ENCODE measurements at regions not wholly inside any gene's neighbourhood (a gene's known extent, or its start where the extent isn't known, plus 50 kb on each side); places are given as distances from the start of the nearest gene placed in this dataset.

DNA sequence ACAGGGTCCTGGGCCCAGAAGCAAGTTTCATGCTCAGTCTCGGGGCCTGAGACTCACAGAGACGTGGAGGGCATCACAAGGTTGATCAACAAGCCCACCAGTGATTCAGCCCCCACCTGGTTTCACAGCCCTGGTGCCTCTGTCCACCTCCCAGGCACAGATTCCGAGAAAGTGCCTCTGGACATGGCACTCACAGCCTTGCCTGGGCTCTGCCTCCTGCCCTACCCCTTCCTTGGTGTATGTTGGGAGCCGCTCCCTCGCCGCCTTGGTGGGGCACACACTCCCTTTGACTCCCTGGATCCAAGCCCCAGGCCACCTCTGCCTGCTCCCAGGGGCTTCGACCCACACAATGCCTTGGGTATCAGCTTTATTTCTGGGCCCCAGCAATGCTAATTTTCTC lies 200.8 kb upstream of the PPP2R2D start:
- Histone ChIP-seq H3K4me3 (replicated peaks; ENCODE audit: low read depth, low read length) (no peak overlapping the region), H3K27me3 (replicated peaks; ENCODE audit: control insufficient read depth, insufficient read depth, low read length) (no peaks in the 10 kb centered on the region), H3K36me3 (ENCODE audit: control insufficient read depth, insufficient read depth, low read length) (no peaks in the 10 kb centered on the region)
- TF ChIP-seq CTCF (IDR thresholded peaks at IDR 0.05; ENCODE audit: insufficient read depth, low read length, poor library complexity, severe bottlenecking): no peak
- DNase-seq (ENCODE audit: extremely low read depth, insufficient read length): no peak

DNA sequence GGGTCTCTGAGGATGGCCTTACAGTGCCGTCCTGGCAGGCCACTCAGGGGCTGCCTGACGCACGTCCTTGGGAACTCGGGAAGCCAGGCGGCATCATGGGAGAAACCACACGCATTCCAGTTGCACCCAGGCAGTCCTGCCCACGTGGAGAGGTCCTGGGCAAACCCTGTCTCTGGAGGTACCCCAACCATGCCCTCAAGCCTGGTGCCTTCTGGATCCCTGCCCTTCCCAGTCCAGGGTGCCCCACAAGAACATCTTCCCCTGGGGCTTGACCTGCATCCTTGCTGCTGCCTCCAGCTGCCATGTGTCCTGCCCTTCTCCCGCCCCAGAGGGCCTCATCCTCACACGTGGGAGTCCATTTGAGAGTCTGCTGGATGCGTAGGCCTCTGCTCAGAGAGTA lies 200.3 kb upstream of the PPP2R2D start:
- TF ChIP-seq CTCF (IDR thresholded peaks at IDR 0.05; ENCODE audit: insufficient read depth, low read length, poor library complexity, severe bottlenecking): no peak
- no peak overlapping the region for H3K4me3 ChIP-seq (replicated peaks; ENCODE audit: low read depth, low read length)
- H3K27me3 ChIP-seq (replicated peaks; ENCODE audit: control insufficient read depth, insufficient read depth, low read length): no peaks in the 10 kb centered on the region
- H3K36me3 ChIP-seq (ENCODE audit: control insufficient read depth, insufficient read depth, low read length): no peaks in the 10 kb centered on the region
- DNase-seq (ENCODE audit: extremely low read depth, insufficient read length): no peak

- TF ChIP-seq CTCF (IDR thresholded peaks at IDR 0.05; ENCODE audit: insufficient read depth, low read length, poor library complexity, severe bottlenecking): no peak
- DNase-seq (ENCODE audit: extremely low read depth, insufficient read length): no peak
- Histone ChIP-seq H3K27me3 (replicated peaks; ENCODE audit: control insufficient read depth, insufficient read depth, low read length) (no peaks in the 10 kb centered on the region), H3K4me3 (replicated peaks; ENCODE audit: low read depth, low read length) (no peak overlapping the region), H3K36me3 (ENCODE audit: control insufficient read depth, insufficient read depth, low read length) (no peaks in the 10 kb centered on the region)
These were observed 199.5 kb upstream of the PPP2R2D start for GRCh38 chr10:131701131-131701947.

DNA sequence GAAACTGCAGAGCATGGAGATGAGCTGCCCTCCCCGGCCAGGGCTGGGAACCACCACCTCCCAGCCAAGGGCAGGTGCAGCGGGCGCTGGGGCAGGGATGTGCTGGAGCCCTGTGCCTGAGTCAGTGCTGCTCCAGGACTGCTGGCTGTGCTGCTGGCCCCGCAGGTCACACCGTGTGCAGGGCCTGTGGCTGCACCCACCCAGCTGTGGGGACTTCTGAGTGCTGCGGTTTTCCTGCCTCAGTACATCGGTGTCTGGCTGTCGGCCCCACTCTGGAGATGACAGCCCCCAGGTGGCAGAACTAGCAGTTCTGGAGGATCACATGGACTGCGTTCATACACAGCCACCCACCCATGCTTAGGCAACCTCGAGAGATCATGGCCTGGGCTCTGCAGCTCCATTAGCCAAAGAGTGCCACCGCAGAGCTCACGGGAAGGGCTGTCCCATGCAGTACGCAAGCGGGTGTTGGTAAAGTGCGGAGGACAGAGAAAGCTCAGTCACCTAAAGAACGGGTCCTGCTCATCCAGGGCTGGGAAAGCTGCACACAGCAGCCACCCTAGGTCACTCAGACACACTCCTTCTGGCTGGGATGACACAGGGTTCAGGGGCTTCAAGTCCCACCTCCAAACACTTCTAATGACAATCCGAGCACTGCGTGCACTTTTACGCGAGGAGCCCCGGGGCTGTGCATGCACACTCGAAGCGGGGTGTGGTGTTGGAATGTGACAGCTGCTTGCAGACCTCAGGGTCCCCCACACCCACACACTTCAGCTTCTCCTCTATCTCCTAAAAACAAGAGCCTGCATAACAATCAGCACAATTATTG lies 198.1 kb upstream of the PPP2R2D start:
- no peaks in the 10 kb centered on the region for H3K36me3 ChIP-seq (ENCODE audit: control insufficient read depth, insufficient read depth, low read length)
- TF ChIP-seq CTCF (IDR thresholded peaks at IDR 0.05; ENCODE audit: insufficient read depth, low read length, poor library complexity, severe bottlenecking): no peak
- no peak overlapping the region for H3K4me3 ChIP-seq (replicated peaks; ENCODE audit: low read depth, low read length)
- no peaks in the 10 kb centered on the region for H3K27me3 ChIP-seq (replicated peaks; ENCODE audit: control insufficient read depth, insufficient read depth, low read length)
- no peak for DNase-seq (ENCODE audit: extremely low read depth, insufficient read length)

- TF ChIP-seq CTCF (IDR thresholded peaks at IDR 0.05; ENCODE audit: insufficient read depth, low read length, poor library complexity, severe bottlenecking): no peak
- DNase-seq (ENCODE audit: extremely low read depth, insufficient read length): no peak
- Histone ChIP-seq H3K27me3 (replicated peaks; ENCODE audit: control insufficient read depth, insufficient read depth, low read length) (no peaks in the 10 kb centered on the region), H3K36me3 (ENCODE audit: control insufficient read depth, insufficient read depth, low read length) (no peaks in the 10 kb centered on the region), H3K4me3 (replicated peaks; ENCODE audit: low read depth, low read length) (no peak overlapping the region)
These were observed 197.3 kb upstream of the PPP2R2D start for GRCh38 chr10:131703541-131703940.

Data from GM06990 (cell line).